Gastrocnemius medialis (tissue), 4 donors: ENCODE measurements at regions not wholly inside any gene's neighbourhood (a gene's known extent, or its start where the extent isn't known, plus 50 kb on each side); places are given as distances from the start of the nearest gene placed in this dataset.

Experiments
- POLR2A ChIP-seq, 2 donors: fragments of 450-650 bp; IDR thresholded peaks; one replicate each; pipeline ENCODE4 v1.6.1; 2017; ENCODE audit warnings: antibody characterized with exemption in 2 of 2, mild to moderate bottlenecking in 2 of 2, moderate library complexity in 2 of 2
- TF ChIP-seq, protein P1 (sequence below), 5 experiments: fragments of 450-650 bp in 3 of 5; fragments of 200-600 bp in 2 of 5; sonication (generic) in 2 of 5; IDR thresholded peaks in 4 of 5; conservative IDR thresholded peaks in 1 of 5; 1 replicate in 4 of 5; 2 replicates in 1 of 5; pipeline ENCODE4 v1.5.1; 2016 to 2019; ENCODE audit warnings: antibody characterized with exemption in 5 of 5, mild to moderate bottlenecking in 3 of 5, moderate library complexity in 3 of 5

DNA sequence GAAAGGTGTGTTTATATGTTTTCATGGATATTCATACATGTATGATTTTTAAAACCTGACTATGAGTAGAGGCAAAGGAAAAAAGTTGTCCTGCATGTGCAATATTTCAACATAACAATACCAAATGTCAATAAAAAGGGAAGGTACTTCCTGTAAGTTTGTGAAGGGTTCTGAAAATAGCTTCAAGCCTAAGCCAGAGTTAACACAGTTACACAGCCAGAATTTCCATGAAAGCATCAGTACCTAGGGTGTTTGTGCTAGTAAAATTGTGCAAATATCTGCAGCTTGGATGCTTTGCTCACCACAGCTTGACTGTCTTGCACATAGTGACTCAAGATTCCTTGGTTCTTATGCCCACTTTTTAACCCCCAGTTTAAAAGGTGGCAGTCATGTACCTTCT is 193.1 kb upstream of the FAR2 start:
- TF ChIP-seq POLR2A (IDR thresholded peaks at IDR 0.05): no peak
- TF ChIP-seq, protein P1, sequence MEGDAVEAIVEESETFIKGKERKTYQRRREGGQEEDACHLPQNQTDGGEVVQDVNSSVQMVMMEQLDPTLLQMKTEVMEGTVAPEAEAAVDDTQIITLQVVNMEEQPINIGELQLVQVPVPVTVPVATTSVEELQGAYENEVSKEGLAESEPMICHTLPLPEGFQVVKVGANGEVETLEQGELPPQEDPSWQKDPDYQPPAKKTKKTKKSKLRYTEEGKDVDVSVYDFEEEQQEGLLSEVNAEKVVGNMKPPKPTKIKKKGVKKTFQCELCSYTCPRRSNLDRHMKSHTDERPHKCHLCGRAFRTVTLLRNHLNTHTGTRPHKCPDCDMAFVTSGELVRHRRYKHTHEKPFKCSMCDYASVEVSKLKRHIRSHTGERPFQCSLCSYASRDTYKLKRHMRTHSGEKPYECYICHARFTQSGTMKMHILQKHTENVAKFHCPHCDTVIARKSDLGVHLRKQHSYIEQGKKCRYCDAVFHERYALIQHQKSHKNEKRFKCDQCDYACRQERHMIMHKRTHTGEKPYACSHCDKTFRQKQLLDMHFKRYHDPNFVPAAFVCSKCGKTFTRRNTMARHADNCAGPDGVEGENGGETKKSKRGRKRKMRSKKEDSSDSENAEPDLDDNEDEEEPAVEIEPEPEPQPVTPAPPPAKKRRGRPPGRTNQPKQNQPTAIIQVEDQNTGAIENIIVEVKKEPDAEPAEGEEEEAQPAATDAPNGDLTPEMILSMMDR (IDR thresholded peaks at IDR 0.05 in 4 of 5, conservative IDR thresholded peaks at IDR 0.05 in 1 of 5): no peak
